Activated gamma-delta T cell (primary cell): ENCODE measurements at regions not wholly inside any gene's neighbourhood (a gene's known extent, or its start where the extent isn't known, plus 50 kb on each side); places are given as distances from the start of the nearest gene placed in this dataset.

Source experiments
- DNase-seq: peaks from one replicate; lab custom pipeline; 2025; lab: John Stamatoyannopoulos, UW

GRCh38 chr10:58013406-58013805, 254.3 kb downstream of the IPMK start:
- no peak for DNase-seq

GRCh38 chr10:58010073-58010702, 257.5 kb downstream of the IPMK start:
- DNase-seq: no peak

GRCh38 chr10:58003945-58004344, 263.7 kb downstream of the IPMK start:
- no peak for DNase-seq

GRCh38 chr10:58001159-58001558, 266.5 kb downstream of the IPMK start:
- no peak for DNase-seq

- no peak for DNase-seq
Measured at GRCh38 chr10:57996536-57996935, 271.2 kb downstream of the IPMK start.

GRCh38 chr10:57993302-57993701, 274.4 kb downstream of the IPMK start:
- DNase-seq: no peak

- no peak for DNase-seq
Measured at GRCh38 chr10:57992321-57993077, 275.2 kb downstream of the IPMK start.

GRCh38 chr10:57988964-57989363, 278.7 kb downstream of the IPMK start:
- DNase-seq: no peak

- no peak for DNase-seq
Measured at GRCh38 chr10:57987055-57987721, 280.5 kb downstream of the IPMK start.

- DNase-seq: no peak
Measured at GRCh38 chr10:57986422-57986821, 281.3 kb downstream of the IPMK start.

- DNase-seq: no peak
Measured at GRCh38 chr10:57983281-57983791, 284.4 kb downstream of the IPMK start.

- no peak for DNase-seq
Measured at GRCh38 chr10:57982091-57982490, 285.6 kb downstream of the IPMK start.

- DNase-seq: no peak
Measured at GRCh38 chr10:57979956-57980355, 287.7 kb downstream of the IPMK start.

- no peak for DNase-seq
Measured at GRCh38 chr10:57979491-57979890, 288.2 kb downstream of the IPMK start.

- no peak for DNase-seq
Measured at GRCh38 chr10:57977262-57977661, 290.4 kb downstream of the IPMK start.

GRCh38 chr10:57973451-57973850, 294.2 kb downstream of the IPMK start:
- no peak for DNase-seq

- DNase-seq: no peak
Measured at GRCh38 chr10:57972783-57973182, 294.9 kb downstream of the IPMK start.

GRCh38 chr10:57968328-57969016, 299.2 kb downstream of the IPMK start:
- no peak for DNase-seq

- DNase-seq: no peak
Measured at GRCh38 chr10:57964351-57964750, 303.3 kb downstream of the IPMK start.

GRCh38 chr10:57963546-57963945, 304.1 kb downstream of the IPMK start:
- no peak for DNase-seq

GRCh38 chr10:57962839-57963238, 304.9 kb downstream of the IPMK start:
- no peak for DNase-seq

- no peak for DNase-seq
Measured at GRCh38 chr10:57961487-57961886, 306.2 kb downstream of the IPMK start.
